Glutamatergic neuron (in vitro differentiated cells): ENCODE measurements at regions not wholly inside any gene's neighbourhood (a gene's known extent, or its start where the extent isn't known, plus 50 kb on each side); places are given as distances from the start of the nearest gene placed in this dataset.
A peak's percentile ranks its signal among the peaks of the same experiment; 100 is the strongest.

ENCODE experiments used
- DNase-seq: peaks from one replicate; pipeline ENCODE4 v3.0.0; 2022
- H3K27ac Mint-ChIP-seq: one replicate; pipeline ENCODE4 v1.8.0; 2020; ENCODE audit warnings: mild to moderate bottlenecking, mixed read lengths, inconsistent platforms; ENCODE audit not compliant: unreplicated experiment
- H3K27me3 Mint-ChIP-seq: one replicate; pipeline ENCODE4 v1.8.0; 2020; ENCODE audit warnings: mild to moderate bottlenecking, moderate library complexity, mixed read lengths, inconsistent platforms; ENCODE audit not compliant: unreplicated experiment
- H3K36me3 Mint-ChIP-seq: one replicate; pipeline ENCODE4 v1.8.0; 2020; ENCODE audit warnings: mild to moderate bottlenecking, mixed read lengths, inconsistent platforms; ENCODE audit not compliant: unreplicated experiment
- H3K4me1 Mint-ChIP-seq: one replicate; pipeline ENCODE4 v1.8.0; 2020; ENCODE audit warnings: mild to moderate bottlenecking, low read depth, mixed read lengths, inconsistent platforms; ENCODE audit not compliant: unreplicated experiment
- H3K4me3 Mint-ChIP-seq: one replicate; pipeline ENCODE4 v1.8.0; 2020; ENCODE audit warnings: mild to moderate bottlenecking, mixed read lengths, inconsistent platforms; ENCODE audit not compliant: unreplicated experiment
- H3K9me3 Mint-ChIP-seq: one replicate; pipeline ENCODE4 v1.8.0; 2020; ENCODE audit warnings: mild to moderate bottlenecking, moderate library complexity, mixed read lengths, inconsistent platforms; ENCODE audit not compliant: unreplicated experiment
- TF ChIP-seq, protein P1 (sequence below): fragments of 200-600 bp; sonication (generic); IDR thresholded peaks from one replicate; pipeline ENCODE4 v1.5.0; 2021; ENCODE audit not compliant: partially characterized antibody, unreplicated experiment

DNA sequence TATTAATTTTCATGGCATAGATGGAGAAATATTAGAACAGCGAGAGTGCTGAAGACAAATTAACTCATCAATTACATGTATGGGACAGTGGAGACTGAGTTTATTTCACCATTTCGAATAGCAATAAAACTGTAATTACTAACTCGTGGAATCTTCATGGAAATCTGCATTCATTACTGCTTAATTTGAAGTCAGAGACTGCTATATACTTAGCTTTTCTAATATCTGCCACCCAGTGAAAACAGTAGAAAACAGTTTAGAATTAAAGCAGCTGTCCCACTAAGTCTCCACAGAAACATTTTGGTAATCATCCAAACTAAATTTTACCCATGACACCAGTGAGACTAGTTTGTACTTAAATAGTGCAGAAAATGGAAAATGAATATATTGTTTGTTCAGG, 56.8 kb downstream of the IZUMO3 start:
- Mint-ChIP-seq H3K27me3 (no peaks in the 10 kb centered on the region), H3K9me3 (no peaks in the 10 kb centered on the region), H3K4me3 (no peak overlapping the region), H3K36me3 (no peaks in the 10 kb centered on the region), H3K4me1 (peaks cover 10% of the 10 kb centered on the region), H3K27ac (no peak overlapping the region)
- DNase-seq, result no peak
- TF ChIP-seq, protein P1, sequence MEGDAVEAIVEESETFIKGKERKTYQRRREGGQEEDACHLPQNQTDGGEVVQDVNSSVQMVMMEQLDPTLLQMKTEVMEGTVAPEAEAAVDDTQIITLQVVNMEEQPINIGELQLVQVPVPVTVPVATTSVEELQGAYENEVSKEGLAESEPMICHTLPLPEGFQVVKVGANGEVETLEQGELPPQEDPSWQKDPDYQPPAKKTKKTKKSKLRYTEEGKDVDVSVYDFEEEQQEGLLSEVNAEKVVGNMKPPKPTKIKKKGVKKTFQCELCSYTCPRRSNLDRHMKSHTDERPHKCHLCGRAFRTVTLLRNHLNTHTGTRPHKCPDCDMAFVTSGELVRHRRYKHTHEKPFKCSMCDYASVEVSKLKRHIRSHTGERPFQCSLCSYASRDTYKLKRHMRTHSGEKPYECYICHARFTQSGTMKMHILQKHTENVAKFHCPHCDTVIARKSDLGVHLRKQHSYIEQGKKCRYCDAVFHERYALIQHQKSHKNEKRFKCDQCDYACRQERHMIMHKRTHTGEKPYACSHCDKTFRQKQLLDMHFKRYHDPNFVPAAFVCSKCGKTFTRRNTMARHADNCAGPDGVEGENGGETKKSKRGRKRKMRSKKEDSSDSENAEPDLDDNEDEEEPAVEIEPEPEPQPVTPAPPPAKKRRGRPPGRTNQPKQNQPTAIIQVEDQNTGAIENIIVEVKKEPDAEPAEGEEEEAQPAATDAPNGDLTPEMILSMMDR, result no peak

DNA sequence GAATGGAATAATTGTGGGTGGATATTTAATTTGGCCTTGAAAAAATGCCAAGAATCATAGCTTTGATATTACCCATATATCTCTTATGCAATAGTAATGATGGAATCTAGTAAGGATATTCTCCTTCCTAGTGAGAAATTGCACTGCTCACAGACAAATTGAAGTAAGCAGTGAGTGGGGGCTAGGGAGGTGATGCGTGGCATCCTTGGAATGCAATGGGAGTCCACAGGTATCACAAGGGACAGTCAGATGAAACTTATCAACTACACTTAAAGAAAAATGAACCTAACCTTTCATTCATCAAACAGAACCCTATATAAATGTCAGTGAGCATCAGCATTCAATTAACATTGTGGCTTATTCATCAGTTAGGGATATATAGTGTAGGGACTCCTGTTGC, 57.8 kb downstream of the IZUMO3 start:
- TF ChIP-seq, protein P1, result no peak
- DNase-seq, result no peak
- no peaks in the 10 kb centered on the region for H3K36me3 Mint-ChIP-seq
- H3K9me3 Mint-ChIP-seq, result no peaks in the 10 kb centered on the region
- no peak overlapping the region for H3K4me3 Mint-ChIP-seq
- no peaks in the 10 kb centered on the region for H3K27me3 Mint-ChIP-seq
- peaks cover 10% of the 10 kb centered on the region for H3K4me1 Mint-ChIP-seq
- no peak overlapping the region for H3K27ac Mint-ChIP-seq

DNA sequence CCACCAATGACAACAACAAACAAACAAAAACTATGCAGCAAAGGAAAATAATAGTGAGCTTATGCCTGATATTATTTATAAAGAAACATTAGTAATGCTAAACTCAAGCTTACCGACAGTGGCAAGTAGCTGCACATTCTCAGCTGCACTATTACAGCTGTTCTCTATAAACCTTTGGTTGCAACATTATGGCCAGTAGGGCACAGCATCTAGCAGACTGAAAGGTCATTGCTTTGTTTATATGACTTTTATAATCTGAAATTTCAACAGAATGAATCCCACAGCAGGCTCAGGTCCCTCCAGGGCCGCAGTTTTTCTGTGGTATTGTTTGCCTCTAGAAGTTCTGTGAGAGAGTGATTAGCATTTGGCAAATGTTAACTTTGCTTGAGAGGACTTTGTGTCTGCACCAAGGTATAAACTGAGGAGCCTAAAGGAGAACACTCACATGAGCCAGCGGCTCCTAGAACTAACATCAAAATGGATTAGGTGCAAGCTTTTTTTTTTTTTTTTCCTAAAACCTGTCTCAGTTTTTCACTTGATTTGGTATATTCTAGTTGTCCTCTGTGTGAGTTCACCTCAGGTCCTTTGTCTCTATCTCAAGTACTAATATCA, 58.3 kb downstream of the IZUMO3 start:
- no peaks in the 10 kb centered on the region for H3K9me3 Mint-ChIP-seq
- no peaks in the 10 kb centered on the region for H3K27me3 Mint-ChIP-seq
- TF ChIP-seq, protein P1, result no peak
- H3K27ac Mint-ChIP-seq, result no peak overlapping the region
- H3K4me3 Mint-ChIP-seq, result no peak overlapping the region
- peaks cover 10% of the 10 kb centered on the region for H3K4me1 Mint-ChIP-seq
- no peaks in the 10 kb centered on the region for H3K36me3 Mint-ChIP-seq
- no peak for DNase-seq

DNA sequence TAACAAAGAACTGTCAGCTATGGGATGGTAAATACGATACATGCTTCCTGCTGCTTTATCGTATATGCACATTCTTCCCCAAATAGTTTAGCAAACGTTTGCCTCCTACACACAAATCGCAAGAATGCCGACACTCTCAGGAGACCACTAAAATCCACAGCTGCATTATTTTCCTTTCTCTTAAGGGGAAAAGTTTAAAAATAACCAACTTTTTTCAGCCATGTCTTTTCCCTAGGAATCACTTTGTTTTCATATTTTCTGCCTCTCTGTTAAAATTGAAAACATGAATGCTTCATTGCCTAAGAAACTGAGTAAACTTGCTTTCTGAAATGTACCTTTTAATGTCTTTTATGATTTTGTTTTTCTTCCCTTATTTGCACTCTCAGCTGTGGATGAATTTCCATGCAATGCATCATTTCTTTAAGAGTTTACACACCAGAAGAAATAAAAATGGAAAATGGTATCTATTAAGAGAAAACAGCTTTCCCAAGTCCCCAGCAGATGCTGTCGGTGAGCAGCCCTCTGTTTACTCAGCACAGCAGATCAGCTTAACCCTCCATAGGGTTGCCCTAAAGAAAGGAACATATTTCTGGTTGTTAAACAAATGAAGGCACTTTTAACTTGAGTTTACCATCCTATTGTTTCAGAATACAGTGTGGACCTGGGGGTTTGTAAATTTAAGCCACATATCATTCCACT, 66.2 kb downstream of the IZUMO3 start:
- TF ChIP-seq, protein P1, result no peak
- Mint-ChIP-seq H3K4me3 (no peak overlapping the region), H3K27ac (peak overlapping the region; percentile 62), H3K4me1 (peaks cover 20% of the 10 kb centered on the region), H3K9me3 (no peaks in the 10 kb centered on the region), H3K27me3 (no peaks in the 10 kb centered on the region), H3K36me3 (no peaks in the 10 kb centered on the region)
- no peak for DNase-seq

DNA sequence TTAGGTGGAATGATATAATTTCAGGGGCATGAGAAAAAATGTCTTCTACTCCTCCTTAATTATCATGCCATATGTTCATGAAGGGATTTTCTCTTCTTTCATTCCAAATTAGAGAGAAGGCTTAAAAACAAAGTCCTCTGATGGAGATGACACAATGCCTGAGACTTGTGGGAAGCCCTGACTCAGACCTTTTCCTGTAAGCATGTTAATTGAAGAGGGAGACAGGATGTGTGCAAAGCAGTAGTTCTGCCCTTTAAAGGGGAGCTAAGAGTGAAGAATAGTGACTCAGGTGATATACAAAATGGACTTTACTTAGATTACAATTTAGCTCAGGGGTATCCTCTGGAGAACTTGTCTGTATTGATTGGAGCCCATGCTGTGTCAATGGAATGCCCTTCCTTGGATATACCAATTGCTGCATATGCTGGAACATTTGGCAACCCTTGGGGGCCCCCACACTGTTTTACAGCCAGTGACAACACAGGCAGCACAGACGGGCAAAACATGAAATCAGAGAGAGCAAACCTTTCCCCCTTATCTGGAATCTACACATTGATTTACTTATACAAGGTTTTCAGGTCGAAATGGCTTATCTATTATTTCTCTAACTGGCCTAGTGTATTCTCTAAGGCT, 81.3 kb downstream of the IZUMO3 start:
- Mint-ChIP-seq H3K27me3 (peaks cover 5% of the 10 kb centered on the region), H3K4me3 (peak overlapping the region; percentile 67), H3K9me3 (peaks cover 11% of the 10 kb centered on the region), H3K36me3 (no peaks in the 10 kb centered on the region), H3K27ac (peak overlapping the region; percentile 94), H3K4me1 (peaks cover 63% of the 10 kb centered on the region)
- peak; percentile 68 for DNase-seq
- TF ChIP-seq, protein P1, result no peak
